Common myeloid progenitor, CD34-positive (primary cell): ENCODE measurements at regions not wholly inside any gene's neighbourhood (a gene's known extent, or its start where the extent isn't known, plus 50 kb on each side); places are given as distances from the start of the nearest gene placed in this dataset.

Experiments used
- CTCF ChIA-PET: fragments of 350-600 bp; sonication (Branson Sonifier 250); formaldehyde crosslinking; loops from one replicate; lab custom pipeline; 2021; ENCODE audit warnings: antibody characterized with exemption; lab: Charles Lee
- POLR2A ChIA-PET: fragments of 350-600 bp; sonication (Branson Sonifier 250); formaldehyde crosslinking; loops from one replicate; lab custom pipeline; 2021; ENCODE audit warnings: antibody characterized with exemption; lab: Charles Lee
- DNase-seq, 3 donors: peaks; one replicate each; pipeline versions ENCODE4 v3.0.0 to v3.0.0-alpha.2; 2013
- H3K27ac ChIP-seq, 2 experiments: 1 replicate in 1 of 2; 2 replicates in 1 of 2; pipeline ENCODE4 v1.7.0; 2013; ENCODE audit warnings: inconsistent platforms in 2 of 2, low read length in 2 of 2, mild to moderate bottlenecking in 2 of 2, low read depth in 1 of 2, moderate library complexity in 1 of 2; ENCODE audit not compliant: severe bottlenecking in 2 of 2, insufficient read depth in 1 of 2, poor library complexity in 1 of 2
- H3K27me3 ChIP-seq, 5 experiments: replicated peaks in 2 of 5; 1 replicate in 3 of 5; 2 replicates in 2 of 5; pipeline versions ENCODE4 v1.6.1 to v1.7.0; 2013; ENCODE audit warnings: low read length in 4 of 5, mild to moderate bottlenecking in 2 of 5, moderate library complexity in 2 of 5, inconsistent platforms in 1 of 5; ENCODE audit not compliant: insufficient read depth in 5 of 5, control insufficient read depth in 4 of 5
- H3K36me3 ChIP-seq, 4 experiments: 1 replicate in 2 of 4; 2 replicates in 2 of 4; pipeline versions ENCODE4 v1.6.1 to v1.7.0; 2013; ENCODE audit warnings: low read length in 3 of 4, control low read depth in 1 of 4, mild to moderate bottlenecking in 1 of 4; ENCODE audit not compliant: control insufficient read depth in 4 of 4, insufficient read depth in 4 of 4
- H3K4me1 ChIP-seq, 4 experiments: 1 replicate in 3 of 4; 2 replicates in 1 of 4; pipeline versions ENCODE4 v1.6.1 to v1.7.1; 2013; ENCODE audit warnings: low read length in 3 of 4, mild to moderate bottlenecking in 3 of 4, control low read depth in 1 of 4, inconsistent platforms in 1 of 4, moderate library complexity in 1 of 4; ENCODE audit not compliant: control insufficient read depth in 4 of 4, insufficient read depth in 4 of 4; ENCODE audit errors: control extremely low read depth in 1 of 4
- H3K4me3 ChIP-seq, 7 experiments: 1 replicate in 4 of 7; 2 replicates in 3 of 7; pipeline versions ENCODE4 v1.5.1 to v1.7.0; 2013; ENCODE audit warnings: mild to moderate bottlenecking in 7 of 7, low read length in 6 of 7, moderate library complexity in 6 of 7, inconsistent platforms in 2 of 7, low read depth in 2 of 7, control low read depth in 1 of 7; ENCODE audit not compliant: insufficient read depth in 4 of 7, control insufficient read depth in 1 of 7; ENCODE audit errors: extremely low read depth in 1 of 7
- H3K9me3 ChIP-seq, 5 experiments: 1 replicate in 4 of 5; 2 replicates in 1 of 5; pipeline versions ENCODE4 v1.6.1 to v1.7.1; 2013; ENCODE audit warnings: low read length in 4 of 5, mild to moderate bottlenecking in 2 of 5, inconsistent platforms in 1 of 5, low read depth in 1 of 5, moderate library complexity in 1 of 5; ENCODE audit not compliant: control insufficient read depth in 4 of 5, insufficient read depth in 2 of 5; ENCODE audit errors: control extremely low read depth in 1 of 5
- WGBS: methylation state at CpG from one replicate; pipeline ENCODE4 v1.1.5; 2013; ENCODE audit not compliant: insufficient coverage; 5-methylcytosine and 5-hydroxymethylcytosine counted together

- Histone ChIP-seq H3K27me3 (peaks cover 0 to 7% (median 4%) of the 10 kb centered on the region in 5 experiments), H3K4me3 (no peak overlapping the region), H3K36me3 (no peaks in the 10 kb centered on the region), H3K9me3 (no peaks in the 10 kb centered on the region), H3K27ac (no peak overlapping the region), H3K4me1 (peaks cover 0 to 5% (median 0%) of the 10 kb centered on the region in 4 experiments)
- POLR2A ChIA-PET = no interaction called here
- CTCF ChIA-PET = no interaction called here
- no peak for DNase-seq
- 91% methylated on average over 8 of the region's 9 CpGs for WGBS
Observed at GRCh38 chr18:77766421-77766820, 516.8 kb downstream of the GALR1 start.

- H3K27ac ChIP-seq = no peak overlapping the region
- no peak for DNase-seq
- H3K9me3 ChIP-seq = no peaks in the 10 kb centered on the region
- no peaks in the 10 kb centered on the region for H3K27me3 ChIP-seq
- no peak overlapping the region for H3K4me3 ChIP-seq
- no peaks in the 10 kb centered on the region for H3K36me3 ChIP-seq
- no peaks in the 10 kb centered on the region for H3K4me1 ChIP-seq
- WGBS = 87% methylated on average over 5 of the region's 5 CpGs
- POLR2A ChIA-PET = no interaction called here
- CTCF ChIA-PET = no interaction called here
Observed at GRCh38 chr18:77772177-77772576, 522.5 kb downstream of the GALR1 start.

- 92% methylated on average over 2 of the region's 12 CpGs for WGBS
- Histone ChIP-seq H3K36me3 (no peaks in the 10 kb centered on the region), H3K4me3 (no peak overlapping the region), H3K27me3 (peaks cover 0 to under 1% (median 0%) of the 10 kb centered on the region in 5 experiments), H3K27ac (no peak overlapping the region), H3K9me3 (no peaks in the 10 kb centered on the region), H3K4me1 (no peaks in the 10 kb centered on the region)
- CTCF ChIA-PET = no interaction called here
- DNase-seq = no peak
- POLR2A ChIA-PET = no interaction called here
Observed at GRCh38 chr18:77776104-77776503, 526.5 kb downstream of the GALR1 start.

- no peaks in the 10 kb centered on the region for H3K9me3 ChIP-seq
- CTCF ChIA-PET = no interaction called here
- no peak for DNase-seq
- no peak overlapping the region for H3K4me3 ChIP-seq
- no peak overlapping the region for H3K27ac ChIP-seq
- 97% methylated on average over 11 of the region's 11 CpGs for WGBS
- H3K4me1 ChIP-seq = no peaks in the 10 kb centered on the region
- POLR2A ChIA-PET = no interaction called here
- no peaks in the 10 kb centered on the region for H3K36me3 ChIP-seq
- peaks cover 0 to 4% (median 0%) of the 10 kb centered on the region in 5 experiments for H3K27me3 ChIP-seq
Observed at GRCh38 chr18:77777163-77777562, 527.5 kb downstream of the GALR1 start.

- peaks cover 0 to 6% (median 0%) of the 10 kb centered on the region in 5 experiments for H3K27me3 ChIP-seq
- no peak overlapping the region for H3K4me3 ChIP-seq
- H3K27ac ChIP-seq = no peak overlapping the region
- WGBS = 98% methylated on average over 10 of the region's 18 CpGs
- DNase-seq = no peak
- H3K9me3 ChIP-seq = no peaks in the 10 kb centered on the region
- H3K36me3 ChIP-seq = no peaks in the 10 kb centered on the region
- no peaks in the 10 kb centered on the region for H3K4me1 ChIP-seq
- ChIA-PET CTCF (no interaction called here), POLR2A (no interaction called here)
Observed at GRCh38 chr18:77784759-77785379, 535.2 kb downstream of the GALR1 start.

GRCh38 chr18:77785415-77785975 lies 535.8 kb downstream of the GALR1 start:
- H3K4me1 ChIP-seq = no peaks in the 10 kb centered on the region
- DNase-seq = no peak
- no peak overlapping the region for H3K4me3 ChIP-seq
- no peaks in the 10 kb centered on the region for H3K9me3 ChIP-seq
- no peaks in the 10 kb centered on the region for H3K36me3 ChIP-seq
- POLR2A ChIA-PET = no interaction called here
- CTCF ChIA-PET = no interaction called here
- no peak overlapping the region for H3K27ac ChIP-seq
- 100% methylated on average over 1 of the region's 7 CpGs for WGBS
- peaks cover 0 to 6% (median 0%) of the 10 kb centered on the region in 5 experiments for H3K27me3 ChIP-seq

- ChIA-PET POLR2A (no interaction called here), CTCF (no interaction called here)
- no CpG with 5 or more reads among the region's 3 CpGs for WGBS
Observed at GRCh38 chr18:77803024-77803423, 553.4 kb downstream of the GALR1 start.

More at GRCh38 chr18:77803024-77803423, 553.4 kb downstream of the GALR1 start:
- Histone ChIP-seq H3K9me3 (peaks cover 0 to 8% (median 0%) of the 10 kb centered on the region in 5 experiments), H3K36me3 (no peaks in the 10 kb centered on the region), H3K27ac (no peak overlapping the region), H3K27me3 (peaks cover 0 to 2% (median 0%) of the 10 kb centered on the region in 5 experiments), H3K4me3 (no peak overlapping the region), H3K4me1 (no peaks in the 10 kb centered on the region)
- DNase-seq = no peak
